Endothelial cell of umbilical vein (primary cell): ENCODE measurements at regions not wholly inside any gene's neighbourhood (a gene's known extent, or its start where the extent isn't known, plus 50 kb on each side); places are given as distances from the start of the nearest gene placed in this dataset.

Experiments
- EZH2 ChIP-seq: IDR thresholded peaks from 2 replicates; pipeline ENCODE4 v1.6.1; 2012; ENCODE audit warnings: borderline replicate concordance, low read depth, mild to moderate bottlenecking, moderate library complexity, low read length, inconsistent platforms; ENCODE audit not compliant: severe bottlenecking
- POLR2AphosphoS5 ChIP-seq: IDR thresholded peaks from 2 replicates; pipeline ENCODE4 v1.6.1; 2012; ENCODE audit warnings: low read depth, mild to moderate bottlenecking, control low read depth, low read length, moderate library complexity; ENCODE audit not compliant: insufficient read depth
- TF ChIP-seq, protein P1 (sequence below), 2 donors: IDR thresholded peaks; 1 replicate in 1 of 2; 2 replicates in 1 of 2; pipeline ENCODE4 v1.5.1; 2011; ENCODE audit warnings: low read length in 2 of 2, mild to moderate bottlenecking in 2 of 2, moderate library complexity in 2 of 2, control low read depth in 1 of 2, inconsistent platforms in 1 of 2, low read depth in 1 of 2; ENCODE audit not compliant: insufficient read depth in 1 of 2; ENCODE audit errors: extremely low read depth in 1 of 2

DNA sequence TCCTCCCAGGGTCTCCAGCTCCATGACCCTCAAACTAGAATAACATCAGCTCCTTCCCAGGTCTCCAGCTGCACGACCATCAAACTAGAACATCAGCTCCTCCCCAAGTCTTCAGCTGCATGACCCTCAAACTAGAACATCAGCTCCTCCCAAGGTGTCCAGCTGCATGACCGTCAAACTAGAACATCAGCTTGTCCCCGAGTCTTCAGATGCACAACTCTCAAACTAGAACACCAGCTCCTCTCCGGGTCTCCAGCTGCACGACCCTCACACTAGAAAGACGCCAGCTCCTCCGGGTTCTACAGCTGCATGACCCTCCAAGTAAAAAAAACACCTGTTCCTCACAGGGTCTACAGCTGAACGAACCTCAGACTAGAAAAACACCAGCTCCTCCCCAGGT lies 312.9 kb upstream of the TFPI start:
- TF ChIP-seq, protein P1, sequence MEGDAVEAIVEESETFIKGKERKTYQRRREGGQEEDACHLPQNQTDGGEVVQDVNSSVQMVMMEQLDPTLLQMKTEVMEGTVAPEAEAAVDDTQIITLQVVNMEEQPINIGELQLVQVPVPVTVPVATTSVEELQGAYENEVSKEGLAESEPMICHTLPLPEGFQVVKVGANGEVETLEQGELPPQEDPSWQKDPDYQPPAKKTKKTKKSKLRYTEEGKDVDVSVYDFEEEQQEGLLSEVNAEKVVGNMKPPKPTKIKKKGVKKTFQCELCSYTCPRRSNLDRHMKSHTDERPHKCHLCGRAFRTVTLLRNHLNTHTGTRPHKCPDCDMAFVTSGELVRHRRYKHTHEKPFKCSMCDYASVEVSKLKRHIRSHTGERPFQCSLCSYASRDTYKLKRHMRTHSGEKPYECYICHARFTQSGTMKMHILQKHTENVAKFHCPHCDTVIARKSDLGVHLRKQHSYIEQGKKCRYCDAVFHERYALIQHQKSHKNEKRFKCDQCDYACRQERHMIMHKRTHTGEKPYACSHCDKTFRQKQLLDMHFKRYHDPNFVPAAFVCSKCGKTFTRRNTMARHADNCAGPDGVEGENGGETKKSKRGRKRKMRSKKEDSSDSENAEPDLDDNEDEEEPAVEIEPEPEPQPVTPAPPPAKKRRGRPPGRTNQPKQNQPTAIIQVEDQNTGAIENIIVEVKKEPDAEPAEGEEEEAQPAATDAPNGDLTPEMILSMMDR (IDR thresholded peaks at IDR 0.05; ENCODE audit: extremely low read depth in 1 of 2, insufficient read depth in 1 of 2, low read depth in 1 of 2, low read length in 2 of 2): no peak
- TF ChIP-seq POLR2AphosphoS5 (no peak), EZH2 (no peak)
